ENCODE measurements at regions not wholly inside any gene's neighbourhood (a gene's known extent, or its start where the extent isn't known, plus 50 kb on each side); places are given as distances from the start of the nearest gene placed in this dataset.

DNA sequence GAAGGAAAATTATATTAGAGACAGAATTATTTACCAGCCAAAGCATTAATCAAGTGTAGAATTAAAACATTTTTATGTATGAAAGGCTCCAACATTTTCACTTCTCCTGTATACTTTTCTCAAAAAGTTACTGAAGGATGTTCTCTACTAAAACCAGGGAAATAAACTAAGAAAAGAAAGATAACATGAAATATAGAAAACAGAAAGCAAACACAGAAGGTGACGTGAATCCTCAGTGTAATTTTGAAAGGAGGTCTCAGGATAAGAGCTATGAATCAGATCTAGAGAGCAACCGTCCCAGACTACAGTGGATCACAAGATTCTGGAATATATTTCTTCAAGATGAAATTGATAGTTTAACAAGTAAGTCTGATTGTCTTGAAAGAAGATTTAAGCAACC is 144.5 kb downstream of the CYSLTR2 start:
- TF ChIP-seq RAD21 (IDR thresholded peaks at IDR 0.05; ENCODE audit: low read length) (no peak), NFIC (IDR thresholded peaks at IDR 0.05; ENCODE audit: borderline replicate concordance) (no peak), FOXJ3 (CRISPR knock-in tag; IDR thresholded peaks at IDR 0.05) (no peak), FOSL2 (IDR thresholded peaks at IDR 0.05; ENCODE audit: borderline replicate concordance, low read depth) (no peak), RXRA (IDR thresholded peaks at IDR 0.05; ENCODE audit: borderline replicate concordance, low read depth) (no peak), NRF1 (IDR thresholded peaks at IDR 0.05; ENCODE audit: low read depth, low read length) (no peak), MXI1 (IDR thresholded peaks at IDR 0.05; ENCODE audit: low read depth, low read length) (no peak), GABPA (IDR thresholded peaks at IDR 0.05; ENCODE audit: low read depth) (no peak), MEF2A (IDR thresholded peaks at IDR 0.05; ENCODE audit: borderline replicate concordance, low read depth) (no peak), YY1 (IDR thresholded peaks at IDR 0.05; ENCODE audit: low read depth) (no peak), TAF1 (IDR thresholded peaks at IDR 0.05; ENCODE audit: borderline replicate concordance, low read depth, low read length) (no peak)
- TF ChIP-seq, protein P1, sequence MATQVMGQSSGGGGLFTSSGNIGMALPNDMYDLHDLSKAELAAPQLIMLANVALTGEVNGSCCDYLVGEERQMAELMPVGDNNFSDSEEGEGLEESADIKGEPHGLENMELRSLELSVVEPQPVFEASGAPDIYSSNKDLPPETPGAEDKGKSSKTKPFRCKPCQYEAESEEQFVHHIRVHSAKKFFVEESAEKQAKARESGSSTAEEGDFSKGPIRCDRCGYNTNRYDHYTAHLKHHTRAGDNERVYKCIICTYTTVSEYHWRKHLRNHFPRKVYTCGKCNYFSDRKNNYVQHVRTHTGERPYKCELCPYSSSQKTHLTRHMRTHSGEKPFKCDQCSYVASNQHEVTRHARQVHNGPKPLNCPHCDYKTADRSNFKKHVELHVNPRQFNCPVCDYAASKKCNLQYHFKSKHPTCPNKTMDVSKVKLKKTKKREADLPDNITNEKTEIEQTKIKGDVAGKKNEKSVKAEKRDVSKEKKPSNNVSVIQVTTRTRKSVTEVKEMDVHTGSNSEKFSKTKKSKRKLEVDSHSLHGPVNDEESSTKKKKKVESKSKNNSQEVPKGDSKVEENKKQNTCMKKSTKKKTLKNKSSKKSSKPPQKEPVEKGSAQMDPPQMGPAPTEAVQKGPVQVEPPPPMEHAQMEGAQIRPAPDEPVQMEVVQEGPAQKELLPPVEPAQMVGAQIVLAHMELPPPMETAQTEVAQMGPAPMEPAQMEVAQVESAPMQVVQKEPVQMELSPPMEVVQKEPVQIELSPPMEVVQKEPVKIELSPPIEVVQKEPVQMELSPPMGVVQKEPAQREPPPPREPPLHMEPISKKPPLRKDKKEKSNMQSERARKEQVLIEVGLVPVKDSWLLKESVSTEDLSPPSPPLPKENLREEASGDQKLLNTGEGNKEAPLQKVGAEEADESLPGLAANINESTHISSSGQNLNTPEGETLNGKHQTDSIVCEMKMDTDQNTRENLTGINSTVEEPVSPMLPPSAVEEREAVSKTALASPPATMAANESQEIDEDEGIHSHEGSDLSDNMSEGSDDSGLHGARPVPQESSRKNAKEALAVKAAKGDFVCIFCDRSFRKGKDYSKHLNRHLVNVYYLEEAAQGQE (IDR thresholded peaks at IDR 0.05; ENCODE audit: low read depth, low read length) = no peak
- TF ChIP-seq, protein P2, sequence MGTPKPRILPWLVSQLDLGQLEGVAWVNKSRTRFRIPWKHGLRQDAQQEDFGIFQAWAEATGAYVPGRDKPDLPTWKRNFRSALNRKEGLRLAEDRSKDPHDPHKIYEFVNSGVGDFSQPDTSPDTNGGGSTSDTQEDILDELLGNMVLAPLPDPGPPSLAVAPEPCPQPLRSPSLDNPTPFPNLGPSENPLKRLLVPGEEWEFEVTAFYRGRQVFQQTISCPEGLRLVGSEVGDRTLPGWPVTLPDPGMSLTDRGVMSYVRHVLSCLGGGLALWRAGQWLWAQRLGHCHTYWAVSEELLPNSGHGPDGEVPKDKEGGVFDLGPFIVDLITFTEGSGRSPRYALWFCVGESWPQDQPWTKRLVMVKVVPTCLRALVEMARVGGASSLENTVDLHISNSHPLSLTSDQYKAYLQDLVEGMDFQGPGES (IDR thresholded peaks at IDR 0.05; ENCODE audit: low read depth, low read length) = no peak
- TF ChIP-seq, protein P3, sequence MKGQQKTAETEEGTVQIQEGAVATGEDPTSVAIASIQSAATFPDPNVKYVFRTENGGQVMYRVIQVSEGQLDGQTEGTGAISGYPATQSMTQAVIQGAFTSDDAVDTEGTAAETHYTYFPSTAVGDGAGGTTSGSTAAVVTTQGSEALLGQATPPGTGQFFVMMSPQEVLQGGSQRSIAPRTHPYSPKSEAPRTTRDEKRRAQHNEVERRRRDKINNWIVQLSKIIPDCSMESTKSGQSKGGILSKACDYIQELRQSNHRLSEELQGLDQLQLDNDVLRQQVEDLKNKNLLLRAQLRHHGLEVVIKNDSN (IDR thresholded peaks at IDR 0.05; ENCODE audit: borderline replicate concordance, low read depth) = no peak
- Histone ChIP-seq H3K9me2 (no peaks in the 10 kb centered on the region), H3K4me2 (no peak overlapping the region), H3K4me1 (ENCODE audit: control insufficient read depth in 1 of 2, insufficient read depth in 2 of 2, low read depth in 1 of 2, low read length in 1 of 2) (peaks cover 0 to 3% of the 10 kb centered on the region in 2 experiments; a peak in 2 of 4 replicates), H3K36me3 (replicated peaks in 1 of 2; ENCODE audit: control insufficient read depth in 1 of 2, insufficient read depth in 2 of 2, low read length in 1 of 2) (no peaks in the 10 kb centered on the region), H3K9ac (no peak overlapping the region), H3K4me3 (ENCODE audit: low read depth in 2 of 2, low read length in 1 of 2) (no peak overlapping the region), H3K79me2 (ENCODE audit: insufficient read depth) (no peaks in the 10 kb centered on the region), H3K9me3 (peaks cover 8% of the 10 kb centered on the region; the same call in 1 of the 2 replicates), H2AFZ (ENCODE audit: low read depth) (no peak overlapping the region), H3F3A (replicated peaks; ENCODE audit: insufficient read depth) (peaks cover 7% of the 10 kb centered on the region), H4K20me1 (ENCODE audit: insufficient read depth) (no peaks in the 10 kb centered on the region), H3K27ac (ENCODE audit: low read depth in 2 of 2, low read length in 1 of 2) (no peak overlapping the region), H3K27me3 (ENCODE audit: insufficient read depth) (no peaks in the 10 kb centered on the region)
- CTCF ChIA-PET = interaction anchor here (1.0 to 1.4 kb wide), 3 partner anchors 29 to 203 kb away, joined by 3 to 4 read pairs (median 3); no protein-coding TSS in a partner anchor
- POLR2A ChIA-PET = no interaction called here
- 88% methylated on average over 2 of the region's 2 CpGs for WGBS (ENCODE audit: low lambda C conversion rate)
- DNase-seq = no peak
